ENCODE measurements at regions not wholly inside any gene's neighbourhood (a gene's known extent, or its start where the extent isn't known, plus 50 kb on each side); places are given as distances from the start of the nearest gene placed in this dataset.

DNA sequence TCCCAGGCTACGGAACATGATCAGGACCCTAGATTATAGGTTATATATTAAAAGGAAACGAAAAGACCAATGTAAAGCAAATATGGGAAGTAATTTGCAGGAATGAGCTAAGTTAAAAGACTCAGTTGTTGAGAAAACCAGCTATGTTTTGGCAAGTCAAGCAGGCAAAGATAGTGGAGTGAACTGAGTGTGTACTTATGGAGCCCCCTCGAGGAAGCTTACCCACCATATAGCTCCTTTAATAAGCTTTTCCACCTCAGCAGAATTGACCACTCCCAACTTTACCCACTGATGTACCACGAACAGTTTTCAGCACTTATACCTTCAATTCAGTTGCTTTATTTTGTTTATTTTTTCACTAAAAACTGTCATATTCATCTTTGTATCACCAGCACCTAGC, 57.3 kb upstream of the PJA2 start:
- POLR2A ChIA-PET, result no interaction called here
- H3K9me3 Mint-ChIP-seq, result no peaks in the 10 kb centered on the region
- no peak for ATAC-seq (ENCODE audit: low read depth)
- no peaks in the 10 kb centered on the region for H3K36me3 Mint-ChIP-seq (ENCODE audit: low read depth)
- TF ChIP-seq, protein P1, sequence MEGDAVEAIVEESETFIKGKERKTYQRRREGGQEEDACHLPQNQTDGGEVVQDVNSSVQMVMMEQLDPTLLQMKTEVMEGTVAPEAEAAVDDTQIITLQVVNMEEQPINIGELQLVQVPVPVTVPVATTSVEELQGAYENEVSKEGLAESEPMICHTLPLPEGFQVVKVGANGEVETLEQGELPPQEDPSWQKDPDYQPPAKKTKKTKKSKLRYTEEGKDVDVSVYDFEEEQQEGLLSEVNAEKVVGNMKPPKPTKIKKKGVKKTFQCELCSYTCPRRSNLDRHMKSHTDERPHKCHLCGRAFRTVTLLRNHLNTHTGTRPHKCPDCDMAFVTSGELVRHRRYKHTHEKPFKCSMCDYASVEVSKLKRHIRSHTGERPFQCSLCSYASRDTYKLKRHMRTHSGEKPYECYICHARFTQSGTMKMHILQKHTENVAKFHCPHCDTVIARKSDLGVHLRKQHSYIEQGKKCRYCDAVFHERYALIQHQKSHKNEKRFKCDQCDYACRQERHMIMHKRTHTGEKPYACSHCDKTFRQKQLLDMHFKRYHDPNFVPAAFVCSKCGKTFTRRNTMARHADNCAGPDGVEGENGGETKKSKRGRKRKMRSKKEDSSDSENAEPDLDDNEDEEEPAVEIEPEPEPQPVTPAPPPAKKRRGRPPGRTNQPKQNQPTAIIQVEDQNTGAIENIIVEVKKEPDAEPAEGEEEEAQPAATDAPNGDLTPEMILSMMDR (IDR thresholded peaks at IDR 0.05), result no peak
- CTCF ChIA-PET, result interaction anchor here (2.2 kb wide), 1 partner anchor 11 kb away, joined by 6 read pairs; no protein-coding TSS in a partner anchor
- DNase-seq, result no peak
- no peak overlapping the region for H3K4me3 Mint-ChIP-seq
- intact Hi-C loops (cut with micrococcal nuclease), result no loop called here
- H3K27ac Mint-ChIP-seq, result no peak overlapping the region
- H3K27me3 Mint-ChIP-seq, result no peaks in the 10 kb centered on the region
- peaks cover 6% of the 10 kb centered on the region for H3K4me1 Mint-ChIP-seq

Measured in activated B cell treated with CpG ODN at 0.5 μM for 24 hours (primary cell).